Trophoblast cell (in vitro differentiated cells and primary cell): ENCODE measurements at regions not wholly inside any gene's neighbourhood (a gene's known extent, or its start where the extent isn't known, plus 50 kb on each side); places are given as distances from the start of the nearest gene placed in this dataset.

Experiments used
- DNase-seq, 2 donors: peaks; one replicate each; pipeline ENCODE4 v3.0.0-alpha.2; 2016
- H2AFZ ChIP-seq: 2 replicates; pipeline ENCODE4 v1.6.1; 2013; ENCODE audit warnings: low read length, moderate library complexity, mild to moderate bottlenecking; ENCODE audit not compliant: insufficient read depth, poor library complexity
- H2AK5ac ChIP-seq: 2 replicates; pipeline ENCODE4 v1.6.1; 2013; ENCODE audit warnings: mild to moderate bottlenecking, low read length
- H2BK120ac ChIP-seq: 2 replicates; pipeline ENCODE4 v1.6.1; 2013; ENCODE audit warnings: low read length, mild to moderate bottlenecking, moderate library complexity; ENCODE audit not compliant: insufficient read depth, poor library complexity
- H2BK12ac ChIP-seq: 2 replicates; pipeline ENCODE4 v1.6.1; 2013; ENCODE audit warnings: mild to moderate bottlenecking, low read length, moderate library complexity
- H2BK5ac ChIP-seq: 2 replicates; pipeline ENCODE4 v1.6.1; 2013; ENCODE audit warnings: low read length, low read depth, moderate library complexity, mild to moderate bottlenecking; ENCODE audit not compliant: poor library complexity
- H3K14ac ChIP-seq: 2 replicates; pipeline ENCODE4 v1.6.1; 2013; ENCODE audit warnings: mild to moderate bottlenecking, low read length
- H3K18ac ChIP-seq: 2 replicates; pipeline ENCODE4 v1.6.1; 2013; ENCODE audit warnings: mild to moderate bottlenecking, low read length
- H3K23ac ChIP-seq: 2 replicates; pipeline ENCODE4 v1.6.1; 2013; ENCODE audit warnings: low read length
- H3K27ac ChIP-seq: 2 replicates; pipeline ENCODE4 v1.5.1; 2013; ENCODE audit warnings: low read depth, mild to moderate bottlenecking, inconsistent platforms, low read length, moderate library complexity
- H3K27me3 ChIP-seq: 2 replicates; pipeline ENCODE4 v1.6.1; 2013; ENCODE audit warnings: inconsistent platforms, mild to moderate bottlenecking, low read length, moderate library complexity; ENCODE audit not compliant: insufficient read depth
- H3K36me3 ChIP-seq, 2 experiments: 1 replicate in 1 of 2; 2 replicates in 1 of 2; pipeline ENCODE4 v1.6.1; 2013; ENCODE audit warnings: low read length in 2 of 2, mild to moderate bottlenecking in 2 of 2, moderate library complexity in 1 of 2; ENCODE audit not compliant: insufficient read depth in 2 of 2, control insufficient read depth in 1 of 2
- H3K4ac ChIP-seq: 2 replicates; pipeline ENCODE4 v1.6.1; 2013; ENCODE audit warnings: low read depth, mild to moderate bottlenecking, low read length, moderate library complexity
- H3K4me1 ChIP-seq, 2 experiments: 1 replicate in 1 of 2; 2 replicates in 1 of 2; pipeline ENCODE4 v1.6.1; 2013; ENCODE audit warnings: low read length in 2 of 2, mild to moderate bottlenecking in 2 of 2, moderate library complexity in 1 of 2; ENCODE audit not compliant: insufficient read depth in 2 of 2, control insufficient read depth in 1 of 2
- H3K4me2 ChIP-seq: 2 replicates; pipeline ENCODE4 v1.6.1; 2013; ENCODE audit warnings: inconsistent platforms, mild to moderate bottlenecking, low read length, moderate library complexity
- H3K4me3 ChIP-seq: 2 replicates; pipeline ENCODE4 v1.5.1; 2013; ENCODE audit warnings: mild to moderate bottlenecking, low read depth, low read length, inconsistent platforms
- H3K79me1 ChIP-seq: one replicate; pipeline ENCODE4 v1.6.1; 2013; ENCODE audit warnings: low read length
- H3K79me2 ChIP-seq: 2 replicates; pipeline ENCODE4 v1.6.1; 2013; ENCODE audit warnings: low read length, mild to moderate bottlenecking; ENCODE audit not compliant: control insufficient read depth, insufficient read depth, poor library complexity
- H3K9ac ChIP-seq: 2 replicates; pipeline ENCODE4 v1.6.1; 2013; ENCODE audit warnings: mild to moderate bottlenecking, low read length
- H3K9me3 ChIP-seq: 2 replicates; pipeline ENCODE4 v1.6.1; 2013; ENCODE audit warnings: low read depth, mild to moderate bottlenecking, control low read depth, inconsistent platforms, low read length; ENCODE audit not compliant: insufficient read depth
- H4K12ac ChIP-seq: 2 replicates; pipeline ENCODE4 v1.6.1; 2013; ENCODE audit warnings: low read depth, mild to moderate bottlenecking, low read length, moderate library complexity
- H4K8ac ChIP-seq: 2 replicates; pipeline ENCODE4 v1.6.1; 2013; ENCODE audit warnings: low read depth, mild to moderate bottlenecking, low read length, moderate library complexity
- H4K91ac ChIP-seq: one replicate; pipeline ENCODE4 v1.6.1; 2013; ENCODE audit warnings: low read depth, mild to moderate bottlenecking, low read length, moderate library complexity
- WGBS: extraction: QIAGEN DNeasy Blood & Tissue Kit; methylation state at CpG from one replicate; pipeline ENCODE4 v1.1.7; 2013; ENCODE audit warnings: missing lambda C conversion rate; ENCODE audit not compliant: insufficient read length, insufficient coverage; ENCODE audit errors: extremely low coverage; 5-methylcytosine and 5-hydroxymethylcytosine counted together

DNA sequence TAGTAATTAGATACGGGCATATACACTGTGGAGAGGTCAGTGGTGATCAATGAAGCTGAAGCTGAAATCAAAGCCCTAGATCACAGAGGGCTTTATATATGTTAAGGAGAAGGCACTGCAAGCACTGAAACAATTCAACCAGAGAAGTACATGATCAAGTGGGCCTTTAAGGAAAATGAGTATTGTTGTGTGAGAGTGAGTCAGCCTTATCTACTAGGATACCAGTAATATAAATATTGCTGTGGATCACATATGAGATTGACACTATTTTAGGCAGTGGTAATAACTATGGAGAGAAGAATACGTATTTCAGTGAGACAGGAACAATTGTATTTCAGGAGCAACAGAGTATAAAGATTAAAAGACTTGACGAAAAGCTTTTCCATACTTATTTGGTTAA, 1172.2 kb upstream of the GJE1 start:
- no peak overlapping the region for H3K27ac ChIP-seq
- H3K4me2 ChIP-seq: no peak overlapping the region
- DNase-seq: no peak
- no peak overlapping the region for H2BK12ac ChIP-seq
- H3K9me3 ChIP-seq: no peaks in the 10 kb centered on the region
- H2AK5ac ChIP-seq: no peak overlapping the region
- H3K79me1 ChIP-seq: no peaks in the 10 kb centered on the region
- H2BK120ac ChIP-seq: no peak overlapping the region
- no peak overlapping the region for H2BK5ac ChIP-seq
- no peak overlapping the region for H3K14ac ChIP-seq
- no peak overlapping the region for H3K9ac ChIP-seq
- H2AFZ ChIP-seq: no peak overlapping the region
- no peak overlapping the region for H4K8ac ChIP-seq
- H3K36me3 ChIP-seq: no peaks in the 10 kb centered on the region
- H4K91ac ChIP-seq: no peak overlapping the region
- H3K4me3 ChIP-seq: no peak overlapping the region
- no peaks in the 10 kb centered on the region for H3K27me3 ChIP-seq
- no peaks in the 10 kb centered on the region for H3K4me1 ChIP-seq
- whole genome bisulfite sequencing: no CpG with 5 or more reads among the region's 3 CpGs
- no peak overlapping the region for H3K4ac ChIP-seq
- no peak overlapping the region for H3K23ac ChIP-seq
- no peak overlapping the region for H4K12ac ChIP-seq
- H3K79me2 ChIP-seq: no peaks in the 10 kb centered on the region
- H3K18ac ChIP-seq: no peak overlapping the region

GRCh38 chr6:140957386-140957785, 1175.3 kb upstream of the GJE1 start:
- no peak overlapping the region for H4K8ac ChIP-seq
- no peak overlapping the region for H2AFZ ChIP-seq
- H2BK120ac ChIP-seq: no peak overlapping the region
- H3K4ac ChIP-seq: no peak overlapping the region
- H3K27me3 ChIP-seq: no peaks in the 10 kb centered on the region
- H3K4me2 ChIP-seq: no peak overlapping the region
- no peak overlapping the region for H4K12ac ChIP-seq
- no CpG with 5 or more reads among the region's 2 CpGs for WGBS
- H3K27ac ChIP-seq: no peak overlapping the region
- no peak overlapping the region for H3K23ac ChIP-seq
- H2BK12ac ChIP-seq: no peak overlapping the region
- H3K36me3 ChIP-seq: no peaks in the 10 kb centered on the region
- H2AK5ac ChIP-seq: no peak overlapping the region
- no peak overlapping the region for H2BK5ac ChIP-seq
- H3K9ac ChIP-seq: no peak overlapping the region
- no peak for DNase-seq
- no peaks in the 10 kb centered on the region for H3K9me3 ChIP-seq
- H3K14ac ChIP-seq: no peak overlapping the region
- no peak overlapping the region for H3K4me3 ChIP-seq
- no peaks in the 10 kb centered on the region for H3K79me1 ChIP-seq
- no peaks in the 10 kb centered on the region for H3K4me1 ChIP-seq
- no peaks in the 10 kb centered on the region for H3K79me2 ChIP-seq
- H3K18ac ChIP-seq: no peak overlapping the region
- no peak overlapping the region for H4K91ac ChIP-seq

- H4K8ac ChIP-seq: no peak overlapping the region
- H3K27me3 ChIP-seq: no peaks in the 10 kb centered on the region
- no peak overlapping the region for H2AK5ac ChIP-seq
- no peak overlapping the region for H3K27ac ChIP-seq
- no peak overlapping the region for H3K4me3 ChIP-seq
- H3K79me2 ChIP-seq: no peaks in the 10 kb centered on the region
- no peak overlapping the region for H2AFZ ChIP-seq
- no peak overlapping the region for H3K9ac ChIP-seq
- no peaks in the 10 kb centered on the region for H3K79me1 ChIP-seq
- H3K9me3 ChIP-seq: no peaks in the 10 kb centered on the region
- no peak overlapping the region for H2BK12ac ChIP-seq
- H4K91ac ChIP-seq: no peak overlapping the region
- H4K12ac ChIP-seq: no peak overlapping the region
- H2BK5ac ChIP-seq: no peak overlapping the region
- H3K4me2 ChIP-seq: no peak overlapping the region
- no peak overlapping the region for H3K18ac ChIP-seq
- H3K4ac ChIP-seq: no peak overlapping the region
- H3K36me3 ChIP-seq: no peaks in the 10 kb centered on the region
- no peak overlapping the region for H2BK120ac ChIP-seq
- H3K4me1 ChIP-seq: no peaks in the 10 kb centered on the region
- no peak overlapping the region for H3K14ac ChIP-seq
- no peak overlapping the region for H3K23ac ChIP-seq
- DNase-seq: no peak
- no CpG with 5 or more reads among the region's 4 CpGs for WGBS
These were observed 1176.0 kb upstream of the GJE1 start for GRCh38 chr6:140956571-140957369.

- Histone ChIP-seq H3K4me2 (no peak overlapping the region), H2AK5ac (no peak overlapping the region), H3K27ac (no peak overlapping the region), H3K9ac (no peak overlapping the region), H3K4me1 (no peaks in the 10 kb centered on the region), H2BK120ac (no peak overlapping the region), H4K12ac (no peak overlapping the region), H3K4ac (no peak overlapping the region), H3K18ac (no peak overlapping the region), H3K4me3 (no peak overlapping the region), H3K36me3 (no peaks in the 10 kb centered on the region), H2AFZ (no peak overlapping the region), H2BK5ac (no peak overlapping the region), H3K79me1 (no peaks in the 10 kb centered on the region), H4K91ac (no peak overlapping the region), H4K8ac (no peak overlapping the region), H2BK12ac (no peak overlapping the region), H3K9me3 (peaks cover 4% of the 10 kb centered on the region), H3K14ac (no peak overlapping the region), H3K79me2 (no peaks in the 10 kb centered on the region), H3K23ac (no peak overlapping the region), H3K27me3 (no peaks in the 10 kb centered on the region)
- WGBS: no CpG with 5 or more reads among the region's 3 CpGs
- no peak for DNase-seq
These were observed 1192.3 kb upstream of the GJE1 start for GRCh38 chr6:140940251-140940925.
